GM19193 (cell line): ENCODE measurements at regions not wholly inside any gene's neighbourhood (a gene's known extent, or its start where the extent isn't known, plus 50 kb on each side); places are given as distances from the start of the nearest gene placed in this dataset.

ENCODE experiments used
- POLR2A ChIP-seq: IDR thresholded peaks from 4 replicates; pipeline ENCODE4 v1.6.1; 2011; ENCODE audit not compliant: insufficient read depth, insufficient read length; ENCODE audit errors: extremely low read depth

- no peak for TF ChIP-seq POLR2A
Measured at GRCh38 chr12:131452444-131452860, 258.4 kb upstream of the SFSWAP start.

GRCh38 chr12:131454418-131455217 is 256.3 kb upstream of the SFSWAP start:
- no peak for TF ChIP-seq POLR2A

GRCh38 chr12:131455218-131455506 is 255.7 kb upstream of the SFSWAP start:
- no peak for TF ChIP-seq POLR2A

GRCh38 chr12:131455581-131456110 is 255.2 kb upstream of the SFSWAP start:
- no peak for TF ChIP-seq POLR2A

- TF ChIP-seq POLR2A = no peak
Measured at GRCh38 chr12:131456301-131457027, 254.4 kb upstream of the SFSWAP start.

GRCh38 chr12:131457028-131457310 is 253.9 kb upstream of the SFSWAP start:
- no peak for TF ChIP-seq POLR2A

GRCh38 chr12:131457331-131458047 is 253.4 kb upstream of the SFSWAP start:
- TF ChIP-seq POLR2A = no peak

GRCh38 chr12:131458048-131458374 is 252.9 kb upstream of the SFSWAP start:
- TF ChIP-seq POLR2A = no peak

- no peak for TF ChIP-seq POLR2A
Measured at GRCh38 chr12:131458931-131459772, 251.7 kb upstream of the SFSWAP start.

- TF ChIP-seq POLR2A = no peak
Measured at GRCh38 chr12:131459773-131460365, 251.0 kb upstream of the SFSWAP start.

- TF ChIP-seq POLR2A = no peak
Measured at GRCh38 chr12:131460520-131460919, 250.4 kb upstream of the SFSWAP start.

GRCh38 chr12:131461096-131461495 is 249.8 kb upstream of the SFSWAP start:
- TF ChIP-seq POLR2A = no peak

- TF ChIP-seq POLR2A = no peak
Measured at GRCh38 chr12:131463174-131463573, 247.7 kb upstream of the SFSWAP start.

- TF ChIP-seq POLR2A = no peak
Measured at GRCh38 chr12:131464081-131464480, 246.8 kb upstream of the SFSWAP start.
